ENCODE measurements at regions not wholly inside any gene's neighbourhood (a gene's known extent, or its start where the extent isn't known, plus 50 kb on each side); places are given as distances from the start of the nearest gene placed in this dataset.

GRCh38 chr5:42956551-42956950, 83.6 kb downstream of the ANXA2R start:
- TF ChIP-seq, protein P1, sequence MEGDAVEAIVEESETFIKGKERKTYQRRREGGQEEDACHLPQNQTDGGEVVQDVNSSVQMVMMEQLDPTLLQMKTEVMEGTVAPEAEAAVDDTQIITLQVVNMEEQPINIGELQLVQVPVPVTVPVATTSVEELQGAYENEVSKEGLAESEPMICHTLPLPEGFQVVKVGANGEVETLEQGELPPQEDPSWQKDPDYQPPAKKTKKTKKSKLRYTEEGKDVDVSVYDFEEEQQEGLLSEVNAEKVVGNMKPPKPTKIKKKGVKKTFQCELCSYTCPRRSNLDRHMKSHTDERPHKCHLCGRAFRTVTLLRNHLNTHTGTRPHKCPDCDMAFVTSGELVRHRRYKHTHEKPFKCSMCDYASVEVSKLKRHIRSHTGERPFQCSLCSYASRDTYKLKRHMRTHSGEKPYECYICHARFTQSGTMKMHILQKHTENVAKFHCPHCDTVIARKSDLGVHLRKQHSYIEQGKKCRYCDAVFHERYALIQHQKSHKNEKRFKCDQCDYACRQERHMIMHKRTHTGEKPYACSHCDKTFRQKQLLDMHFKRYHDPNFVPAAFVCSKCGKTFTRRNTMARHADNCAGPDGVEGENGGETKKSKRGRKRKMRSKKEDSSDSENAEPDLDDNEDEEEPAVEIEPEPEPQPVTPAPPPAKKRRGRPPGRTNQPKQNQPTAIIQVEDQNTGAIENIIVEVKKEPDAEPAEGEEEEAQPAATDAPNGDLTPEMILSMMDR (conservative IDR thresholded peaks at IDR 0.05; ENCODE audit: low read depth), result no peak

DNA sequence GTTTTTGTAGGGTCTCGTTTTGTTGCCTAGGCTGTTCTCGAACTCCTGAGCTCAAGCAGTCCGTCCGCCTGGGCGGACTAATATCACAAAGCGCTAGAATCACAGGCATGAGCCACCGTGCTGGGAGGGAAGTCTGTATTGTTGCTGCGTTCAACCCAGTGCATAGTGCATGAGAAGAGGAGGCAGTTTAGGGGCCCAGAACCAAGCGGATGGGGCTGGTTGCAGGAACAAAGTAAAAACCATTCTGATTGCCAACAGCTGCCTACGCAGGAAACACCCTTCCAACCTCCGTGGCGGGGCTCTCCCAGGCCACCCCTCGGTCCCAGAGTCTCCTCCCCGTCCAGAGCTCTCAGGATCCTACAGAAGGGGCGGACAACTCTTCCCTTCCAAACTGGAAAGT, 87.1 kb downstream of the ANXA2R start:
- ChIA-PET POLR2A (ENCODE audit: low non-redundant PET) (no interaction called here), CTCF (no interaction called here)
- no peak overlapping the region for H3K27ac ChIP-seq
- no peak for DNase-seq (ENCODE audit: low spot score)
- TF ChIP-seq, protein P1 (conservative IDR thresholded peaks at IDR 0.05; ENCODE audit: low read depth), result no peak

More at GRCh38 chr5:42956551-42956950, 83.6 kb downstream of the ANXA2R start:
- ChIA-PET CTCF (no interaction called here), POLR2A (ENCODE audit: low non-redundant PET) (no interaction called here)
- DNase-seq (ENCODE audit: low spot score), result no peak
- no peak overlapping the region for H3K27ac ChIP-seq

- ChIA-PET POLR2A (ENCODE audit: low non-redundant PET) (no interaction called here), CTCF (no interaction called here)
- peak overlapping the region; percentile 95 for H3K27ac ChIP-seq
- no peak for DNase-seq (ENCODE audit: low spot score)
- TF ChIP-seq, protein P1 (conservative IDR thresholded peaks at IDR 0.05; ENCODE audit: low read depth), result no peak
Observed at GRCh38 chr5:42952578-42952974, 87.5 kb downstream of the ANXA2R start.

- POLR2A ChIA-PET (ENCODE audit: low non-redundant PET), result no interaction called here
- CTCF ChIA-PET, result interaction anchor here (1.1 kb wide), 1 partner anchor 114 kb away, joined by 4 read pairs; no protein-coding TSS in a partner anchor
- peak overlapping the region; percentile 95 for H3K27ac ChIP-seq
Observed at GRCh38 chr5:42951293-42951840, 88.8 kb downstream of the ANXA2R start.

GRCh38 chr5:42950456-42951292, 89.4 kb downstream of the ANXA2R start:
- CTCF ChIA-PET, result interaction anchor here (0.6 to 1.1 kb wide), 2 partner anchors 114 to 149 kb away, joined by 4 to 5 read pairs; no protein-coding TSS in a partner anchor

More at GRCh38 chr5:42951293-42951840, 88.8 kb downstream of the ANXA2R start:
- TF ChIP-seq, protein P1 (conservative IDR thresholded peaks at IDR 0.05; ENCODE audit: low read depth), result no peak
- no peak for DNase-seq (ENCODE audit: low spot score)

DNA sequence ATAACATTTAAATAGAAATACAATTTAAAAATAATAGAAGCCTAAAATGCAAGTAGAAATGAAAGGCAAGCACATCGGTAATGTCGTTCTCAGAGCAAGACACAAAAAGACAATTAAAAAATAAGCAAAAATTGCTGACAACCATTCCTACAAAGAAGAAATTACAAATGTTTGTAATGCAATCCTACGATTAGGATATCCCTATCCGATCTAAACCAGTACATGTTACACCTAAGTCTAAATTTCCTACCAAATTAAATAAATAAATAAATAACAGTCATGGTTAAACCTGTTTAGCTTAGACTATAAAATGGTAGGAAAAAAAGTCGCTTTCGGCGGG, 90.0 kb downstream of the ANXA2R start:
- H3K27ac ChIP-seq, result peak overlapping the region; percentile 95
- DNase-seq (ENCODE audit: low spot score), result no peak
- TF ChIP-seq, protein P1 (conservative IDR thresholded peaks at IDR 0.05; ENCODE audit: low read depth), result no peak
- POLR2A ChIA-PET (ENCODE audit: low non-redundant PET), result interaction anchor here (0.6 to 1.0 kb wide), 2 partner anchors 57 to 273 kb away, joined by 3 to 7 read pairs; no protein-coding TSS in a partner anchor
- CTCF ChIA-PET, result no interaction called here

More at GRCh38 chr5:42950456-42951292, 89.4 kb downstream of the ANXA2R start:
- POLR2A ChIA-PET (ENCODE audit: low non-redundant PET), result interaction anchor here (0.6 to 1.0 kb wide), 2 partner anchors 57 to 272 kb away, joined by 3 to 7 read pairs; no protein-coding TSS in a partner anchor
- TF ChIP-seq, protein P1 (conservative IDR thresholded peaks at IDR 0.05; ENCODE audit: low read depth), result no peak
- H3K27ac ChIP-seq, result peak overlapping the region; percentile 95
- DNase-seq (ENCODE audit: low spot score), result peak; percentile 97

Measured in RWPE1 (cell line).